ENCODE measurements at regions not wholly inside any gene's neighbourhood (a gene's known extent, or its start where the extent isn't known, plus 50 kb on each side); places are given as distances from the start of the nearest gene placed in this dataset.

GRCh38 chr5:105885266-105885665, 1785.5 kb downstream of the EFNA5 start:
- no peak for TF ChIP-seq TAF1 (IDR thresholded peaks at IDR 0.05; ENCODE audit: low read depth)
- no peak for TF ChIP-seq FOXM1 (IDR thresholded peaks at IDR 0.05; ENCODE audit: borderline replicate concordance, low read depth)
- no peak; the same call in 1 of the 2 replicates for TF ChIP-seq TEAD4 (IDR thresholded peaks at IDR 0.05)

DNA sequence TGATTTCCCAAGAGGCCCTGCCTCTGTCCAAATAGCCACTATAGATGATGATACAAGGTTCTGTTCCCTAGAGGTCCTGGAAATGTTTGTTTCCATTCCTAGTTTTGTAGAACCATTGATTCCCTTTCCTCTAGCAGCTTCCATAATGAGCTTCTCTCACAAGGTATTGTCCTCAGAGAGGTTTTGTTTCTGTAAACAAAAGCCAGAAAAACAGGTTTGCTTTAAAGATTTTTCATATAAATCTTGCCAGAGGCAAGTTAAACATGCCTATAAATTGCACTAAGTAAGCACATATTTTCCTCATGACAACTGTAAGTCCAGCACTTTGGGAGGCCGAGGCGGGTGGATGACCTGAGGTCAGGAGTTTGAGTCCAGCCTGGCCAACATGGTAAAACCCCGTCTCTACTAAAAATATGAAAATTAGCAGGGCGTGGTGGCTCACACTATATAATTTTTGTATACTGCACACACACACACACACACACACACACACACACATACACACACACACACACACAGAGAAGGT, 1787.7 kb downstream of the EFNA5 start:
- TF ChIP-seq CREB1 (IDR thresholded peaks at IDR 0.05; ENCODE audit: low read depth) (no peak), TAF1 (IDR thresholded peaks at IDR 0.05; ENCODE audit: low read depth) (no peak), MAX (IDR thresholded peaks at IDR 0.05) (no peak), RAD21 (IDR thresholded peaks at IDR 0.05; ENCODE audit: low read depth) (no peak), NFIC (IDR thresholded peaks at IDR 0.05) (no peak), ZBTB7A (IDR thresholded peaks at IDR 0.05; ENCODE audit: low read depth) (no peak), FOXM1 (IDR thresholded peaks at IDR 0.05; ENCODE audit: borderline replicate concordance, low read depth) (no peak), EGR1 (IDR thresholded peaks at IDR 0.05) (no peak), CEBPB (IDR thresholded peaks at IDR 0.05) (no peak), REST (IDR thresholded peaks at IDR 0.05; ENCODE audit: low read depth) (no peak), TCF12 (IDR thresholded peaks at IDR 0.05; ENCODE audit: low read depth) (no peak), EP300 (IDR thresholded peaks at IDR 0.05; ENCODE audit: borderline replicate concordance) (no peak), TEAD4 (IDR thresholded peaks at IDR 0.05) (no peak), YY1 (IDR thresholded peaks at IDR 0.05; ENCODE audit: low read depth) (no peak)
- TF ChIP-seq, protein P1, sequence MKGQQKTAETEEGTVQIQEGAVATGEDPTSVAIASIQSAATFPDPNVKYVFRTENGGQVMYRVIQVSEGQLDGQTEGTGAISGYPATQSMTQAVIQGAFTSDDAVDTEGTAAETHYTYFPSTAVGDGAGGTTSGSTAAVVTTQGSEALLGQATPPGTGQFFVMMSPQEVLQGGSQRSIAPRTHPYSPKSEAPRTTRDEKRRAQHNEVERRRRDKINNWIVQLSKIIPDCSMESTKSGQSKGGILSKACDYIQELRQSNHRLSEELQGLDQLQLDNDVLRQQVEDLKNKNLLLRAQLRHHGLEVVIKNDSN (IDR thresholded peaks at IDR 0.05), result no peak

GRCh38 chr5:105878402-105878801, 1792.3 kb downstream of the EFNA5 start:
- TF ChIP-seq RAD21 (IDR thresholded peaks at IDR 0.05; ENCODE audit: low read depth), result no peak
- TF ChIP-seq CEBPB (IDR thresholded peaks at IDR 0.05), result no peak
- TF ChIP-seq, protein P1 (IDR thresholded peaks at IDR 0.05), result no peak
- TF ChIP-seq ZBTB7A (IDR thresholded peaks at IDR 0.05; ENCODE audit: low read depth), result no peak
- no peak for TF ChIP-seq FOXM1 (IDR thresholded peaks at IDR 0.05; ENCODE audit: borderline replicate concordance, low read depth)
- no peak for TF ChIP-seq REST (IDR thresholded peaks at IDR 0.05; ENCODE audit: low read depth)
- TF ChIP-seq TEAD4 (IDR thresholded peaks at IDR 0.05), result no peak
- TF ChIP-seq EGR1 (IDR thresholded peaks at IDR 0.05), result no peak
- no peak for TF ChIP-seq CREB1 (IDR thresholded peaks at IDR 0.05; ENCODE audit: low read depth)
- no peak for TF ChIP-seq TAF1 (IDR thresholded peaks at IDR 0.05; ENCODE audit: low read depth)
- TF ChIP-seq TCF12 (IDR thresholded peaks at IDR 0.05; ENCODE audit: low read depth), result no peak
- no peak for TF ChIP-seq MAX (IDR thresholded peaks at IDR 0.05)

- no peak for TF ChIP-seq MAX (IDR thresholded peaks at IDR 0.05)
- no peak for TF ChIP-seq ZBTB7A (IDR thresholded peaks at IDR 0.05; ENCODE audit: low read depth)
- no peak for TF ChIP-seq FOXM1 (IDR thresholded peaks at IDR 0.05; ENCODE audit: borderline replicate concordance, low read depth)
- TF ChIP-seq, protein P1 (IDR thresholded peaks at IDR 0.05), result no peak
- TF ChIP-seq CEBPB (IDR thresholded peaks at IDR 0.05), result no peak
Observed at GRCh38 chr5:105877592-105877991, 1793.1 kb downstream of the EFNA5 start.

DNA sequence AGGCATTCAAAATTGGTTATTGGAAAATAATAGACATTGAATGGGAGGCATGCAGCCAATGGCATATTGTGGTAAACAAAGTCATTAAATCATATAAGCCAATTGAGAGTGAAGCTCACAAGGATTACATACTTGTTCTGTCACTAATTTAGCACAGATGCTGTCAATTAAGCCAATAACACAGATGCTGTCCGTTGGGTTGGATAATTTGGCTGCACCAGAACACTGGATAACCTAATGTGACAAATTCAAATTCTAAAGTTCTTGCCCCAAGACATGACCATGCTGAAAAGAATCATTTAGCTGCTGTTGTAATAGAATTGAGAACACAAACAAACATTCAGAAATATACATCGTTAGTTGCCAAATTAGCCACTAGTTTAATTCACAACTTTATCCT, 1796.4 kb downstream of the EFNA5 start:
- no peak for TF ChIP-seq ZBTB7A (IDR thresholded peaks at IDR 0.05; ENCODE audit: low read depth)

DNA sequence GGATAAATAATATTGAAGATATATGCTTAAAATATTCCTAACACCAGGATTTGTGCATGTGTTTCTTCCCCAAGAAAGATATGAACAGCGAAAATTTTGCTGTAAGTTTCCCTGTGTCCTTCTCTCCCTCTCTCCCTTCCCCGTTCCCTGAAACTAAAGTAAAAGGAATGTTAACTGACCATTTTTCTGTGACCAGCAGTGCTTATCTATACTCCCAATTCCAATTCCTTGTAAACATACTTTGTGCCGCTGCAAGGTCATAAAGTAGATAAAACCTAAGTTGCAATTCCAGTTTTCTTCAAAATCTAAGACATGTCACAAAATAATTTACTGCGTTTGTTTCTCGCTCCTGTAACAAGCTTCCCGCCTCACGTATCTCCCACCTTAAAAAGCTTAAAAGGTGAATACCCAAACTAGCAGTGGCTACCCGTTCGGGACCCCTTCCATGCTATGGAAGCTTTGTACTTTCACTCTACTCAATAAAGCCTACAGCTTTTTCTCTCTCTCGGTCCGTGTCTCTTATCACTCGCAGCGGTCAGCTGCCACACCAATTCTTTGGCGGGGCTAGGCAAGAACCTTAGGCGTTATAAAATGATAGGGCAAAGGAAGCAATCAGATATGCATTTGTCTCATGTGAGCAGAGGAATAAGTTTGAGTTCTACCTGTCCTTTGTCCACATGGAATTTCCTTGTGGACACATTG, 1798.0 kb downstream of the EFNA5 start:
- TF ChIP-seq EP300 (IDR thresholded peaks at IDR 0.05; ENCODE audit: borderline replicate concordance), result no peak
- TF ChIP-seq ZBTB7A (IDR thresholded peaks at IDR 0.05; ENCODE audit: low read depth), result no peak
- no peak for TF ChIP-seq MAX (IDR thresholded peaks at IDR 0.05)
- TF ChIP-seq, protein P1 (IDR thresholded peaks at IDR 0.05), result no peak
- TF ChIP-seq RAD21 (IDR thresholded peaks at IDR 0.05; ENCODE audit: low read depth), result no peak
- TF ChIP-seq FOXM1 (IDR thresholded peaks at IDR 0.05; ENCODE audit: borderline replicate concordance, low read depth), result no peak
- TF ChIP-seq TAF1 (IDR thresholded peaks at IDR 0.05; ENCODE audit: low read depth), result no peak
- no peak for TF ChIP-seq REST (IDR thresholded peaks at IDR 0.05; ENCODE audit: low read depth)
- no peak for TF ChIP-seq EGR1 (IDR thresholded peaks at IDR 0.05)
- no peak for TF ChIP-seq NFIC (IDR thresholded peaks at IDR 0.05)
- TF ChIP-seq CREB1 (IDR thresholded peaks at IDR 0.05; ENCODE audit: low read depth), result no peak
- TF ChIP-seq YY1 (IDR thresholded peaks at IDR 0.05; ENCODE audit: low read depth), result no peak
- TF ChIP-seq CEBPB (IDR thresholded peaks at IDR 0.05), result no peak
- TF ChIP-seq TCF12 (IDR thresholded peaks at IDR 0.05; ENCODE audit: low read depth), result no peak
- no peak for TF ChIP-seq TEAD4 (IDR thresholded peaks at IDR 0.05)
